ENCODE measurements at regions not wholly inside any gene's neighbourhood (a gene's known extent, or its start where the extent isn't known, plus 50 kb on each side); places are given as distances from the start of the nearest gene placed in this dataset.
A peak's percentile ranks its signal among the peaks of the same experiment; 100 is the strongest.
"Not testable (repeated sequence)": the region's sequence is repeated elsewhere in the genome, so short reads cannot be mapped to it uniquely, and the experiment has no call there.

- Histone ChIP-seq H3K4me3 (ENCODE audit: low read depth in 1 of 3, low read length in 3 of 3) (no peak overlapping the region), H3K9me3 (ENCODE audit: control insufficient read depth in 2 of 2, insufficient read depth in 1 of 2, low read depth in 1 of 2, low read length in 1 of 2) (no peaks in the 10 kb centered on the region), H3K27ac (ENCODE audit: low read depth in 1 of 3, low read length in 2 of 3) (no peak overlapping the region), H3K36me3 (ENCODE audit: control insufficient read depth in 3 of 3, insufficient read depth in 2 of 3, low read depth in 1 of 3, low read length in 3 of 3) (no peaks in the 10 kb centered on the region), H3K27me3 (ENCODE audit: control insufficient read depth in 3 of 3, insufficient read depth in 3 of 3, low read length in 3 of 3) (no peaks in the 10 kb centered on the region), H3K4me1 (ENCODE audit: control insufficient read depth in 3 of 3, insufficient read depth in 2 of 3, low read depth in 1 of 3, low read length in 2 of 3) (no peaks in the 10 kb centered on the region)
- DNase-seq = peak; percentile 2 to 48
- WGBS, 3 donors = 49 to 64% (median 61%) methylated on average over 5 of the region's 5 CpGs
- no peak for FAIRE-seq
Observed at GRCh38 chr17:71085238-71086033, 916.1 kb downstream of the KCNJ2 start.

- Histone ChIP-seq H3K4me1 (ENCODE audit: control insufficient read depth in 3 of 3, insufficient read depth in 2 of 3, low read depth in 1 of 3, low read length in 2 of 3) (no peaks in the 10 kb centered on the region), H3K9me3 (ENCODE audit: control insufficient read depth in 2 of 2, insufficient read depth in 1 of 2, low read depth in 1 of 2, low read length in 1 of 2) (no peaks in the 10 kb centered on the region), H3K36me3 (ENCODE audit: control insufficient read depth in 3 of 3, insufficient read depth in 2 of 3, low read depth in 1 of 3, low read length in 3 of 3) (no peaks in the 10 kb centered on the region), H3K27ac (ENCODE audit: low read depth in 1 of 3, low read length in 2 of 3) (no peak overlapping the region), H3K4me3 (ENCODE audit: low read depth in 1 of 3, low read length in 3 of 3) (no peak overlapping the region), H3K27me3 (ENCODE audit: control insufficient read depth in 3 of 3, insufficient read depth in 3 of 3, low read length in 3 of 3) (no peaks in the 10 kb centered on the region)
- no peak for DNase-seq
- WGBS, 3 donors = 27 to 60% (median 40%) methylated on average over 1 of the region's 1 CpG
- FAIRE-seq = no peak
Observed at GRCh38 chr17:71089431-71089830, 920.1 kb downstream of the KCNJ2 start.

GRCh38 chr17:71098071-71098470 is 928.7 kb downstream of the KCNJ2 start:
- H3K4me1 ChIP-seq (ENCODE audit: control insufficient read depth in 3 of 3, insufficient read depth in 2 of 3, low read depth in 1 of 3, low read length in 2 of 3) = no peaks in the 10 kb centered on the region
- no peak overlapping the region for H3K27ac ChIP-seq (ENCODE audit: low read depth in 1 of 3, low read length in 2 of 3)
- FAIRE-seq (no peak), DNase-seq (no peak)
- no peak overlapping the region for H3K4me3 ChIP-seq (ENCODE audit: low read depth in 1 of 3, low read length in 3 of 3)
- H3K36me3 ChIP-seq (ENCODE audit: control insufficient read depth in 3 of 3, insufficient read depth in 2 of 3, low read depth in 1 of 3, low read length in 3 of 3) = no peaks in the 10 kb centered on the region
- H3K27me3 ChIP-seq (ENCODE audit: control insufficient read depth in 3 of 3, insufficient read depth in 3 of 3, low read length in 3 of 3) = no peaks in the 10 kb centered on the region
- 9 to 47% (median 21%) methylated on average over 4 of the region's 4 CpGs for WGBS, 3 donors
- H3K9me3 ChIP-seq (ENCODE audit: control insufficient read depth in 2 of 2, insufficient read depth in 1 of 2, low read depth in 1 of 2, low read length in 1 of 2) = no peaks in the 10 kb centered on the region

- FAIRE-seq (no peak), DNase-seq (no peak)
- no peaks in the 10 kb centered on the region for H3K36me3 ChIP-seq (ENCODE audit: control insufficient read depth in 3 of 3, insufficient read depth in 2 of 3, low read depth in 1 of 3, low read length in 3 of 3)
- H3K27ac ChIP-seq (ENCODE audit: low read depth in 1 of 3, low read length in 2 of 3) = no peak overlapping the region
- H3K4me3 ChIP-seq (ENCODE audit: low read depth in 1 of 3, low read length in 3 of 3) = no peak overlapping the region
- 12 to 39% (median 28%) methylated on average over 5 of the region's 5 CpGs for WGBS, 3 donors
- no peaks in the 10 kb centered on the region for H3K9me3 ChIP-seq (ENCODE audit: control insufficient read depth in 2 of 2, insufficient read depth in 1 of 2, low read depth in 1 of 2, low read length in 1 of 2)
- H3K27me3 ChIP-seq (ENCODE audit: control insufficient read depth in 3 of 3, insufficient read depth in 3 of 3, low read length in 3 of 3) = no peaks in the 10 kb centered on the region
- no peaks in the 10 kb centered on the region for H3K4me1 ChIP-seq (ENCODE audit: control insufficient read depth in 3 of 3, insufficient read depth in 2 of 3, low read depth in 1 of 3, low read length in 2 of 3)
Observed at GRCh38 chr17:71099003-71099714, 929.8 kb downstream of the KCNJ2 start.

- FAIRE-seq = no peak
- no peak for DNase-seq
- no peak overlapping the region for H3K4me3 ChIP-seq (ENCODE audit: low read depth in 1 of 3, low read length in 3 of 3)
- no peaks in the 10 kb centered on the region for H3K4me1 ChIP-seq (ENCODE audit: control insufficient read depth in 3 of 3, insufficient read depth in 2 of 3, low read depth in 1 of 3, low read length in 2 of 3)
- H3K36me3 ChIP-seq (ENCODE audit: control insufficient read depth in 3 of 3, insufficient read depth in 2 of 3, low read depth in 1 of 3, low read length in 3 of 3) = no peaks in the 10 kb centered on the region
- no peak overlapping the region for H3K27ac ChIP-seq (ENCODE audit: low read depth in 1 of 3, low read length in 2 of 3)
- H3K9me3 ChIP-seq (ENCODE audit: control insufficient read depth in 2 of 2, insufficient read depth in 1 of 2, low read depth in 1 of 2, low read length in 1 of 2) = no peaks in the 10 kb centered on the region
- H3K27me3 ChIP-seq (ENCODE audit: control insufficient read depth in 3 of 3, insufficient read depth in 3 of 3, low read length in 3 of 3) = no peaks in the 10 kb centered on the region
Observed at GRCh38 chr17:71102777-71103176, 933.4 kb downstream of the KCNJ2 start.

- no peak overlapping the region for H3K27ac ChIP-seq (ENCODE audit: low read depth in 1 of 3, low read length in 2 of 3)
- H3K9me3 ChIP-seq (ENCODE audit: control insufficient read depth in 2 of 2, insufficient read depth in 1 of 2, low read depth in 1 of 2, low read length in 1 of 2) = no peaks in the 10 kb centered on the region
- H3K4me1 ChIP-seq (ENCODE audit: control insufficient read depth in 3 of 3, insufficient read depth in 2 of 3, low read depth in 1 of 3, low read length in 2 of 3) = no peaks in the 10 kb centered on the region
- H3K36me3 ChIP-seq (ENCODE audit: control insufficient read depth in 3 of 3, insufficient read depth in 2 of 3, low read depth in 1 of 3, low read length in 3 of 3) = no peaks in the 10 kb centered on the region
- H3K4me3 ChIP-seq (ENCODE audit: low read depth in 1 of 3, low read length in 3 of 3) = no peak overlapping the region
- DNase-seq = no peak
- no peaks in the 10 kb centered on the region for H3K27me3 ChIP-seq (ENCODE audit: control insufficient read depth in 3 of 3, insufficient read depth in 3 of 3, low read length in 3 of 3)
- FAIRE-seq = no peak
Observed at GRCh38 chr17:71104225-71104624, 934.9 kb downstream of the KCNJ2 start.

- not testable (repeated sequence) for FAIRE-seq; H3K27ac ChIP-seq (ENCODE audit: low read depth in 1 of 3, low read length in 2 of 3)
Observed at GRCh38 chr17:71106056-71106455, 936.7 kb downstream of the KCNJ2 start.

GRCh38 chr17:71107136-71107535 is 937.8 kb downstream of the KCNJ2 start:
- DNase-seq (no peak), FAIRE-seq (no peak)
- no peaks in the 10 kb centered on the region for H3K36me3 ChIP-seq (ENCODE audit: control insufficient read depth in 3 of 3, insufficient read depth in 2 of 3, low read depth in 1 of 3, low read length in 3 of 3)
- no peak overlapping the region for H3K27ac ChIP-seq (ENCODE audit: low read depth in 1 of 3, low read length in 2 of 3)
- H3K4me1 ChIP-seq (ENCODE audit: control insufficient read depth in 3 of 3, insufficient read depth in 2 of 3, low read depth in 1 of 3, low read length in 2 of 3) = no peaks in the 10 kb centered on the region
- H3K4me3 ChIP-seq (ENCODE audit: low read depth in 1 of 3, low read length in 3 of 3) = no peak overlapping the region
- no peaks in the 10 kb centered on the region for H3K9me3 ChIP-seq (ENCODE audit: control insufficient read depth in 2 of 2, insufficient read depth in 1 of 2, low read depth in 1 of 2, low read length in 1 of 2)
- no peaks in the 10 kb centered on the region for H3K27me3 ChIP-seq (ENCODE audit: control insufficient read depth in 3 of 3, insufficient read depth in 3 of 3, low read length in 3 of 3)
- 63 to 83% (median 79%) methylated on average over 1 of the region's 1 CpG for WGBS, 3 donors

More at GRCh38 chr17:71106056-71106455, 936.7 kb downstream of the KCNJ2 start:
- not testable (repeated sequence) for H3K27me3 ChIP-seq (ENCODE audit: control insufficient read depth in 3 of 3, insufficient read depth in 3 of 3, low read length in 3 of 3); H3K9me3 ChIP-seq (ENCODE audit: control insufficient read depth in 2 of 2, insufficient read depth in 1 of 2, low read depth in 1 of 2, low read length in 1 of 2); H3K4me1 ChIP-seq (ENCODE audit: control insufficient read depth in 3 of 3, insufficient read depth in 2 of 3, low read depth in 1 of 3, low read length in 2 of 3); H3K36me3 ChIP-seq (ENCODE audit: control insufficient read depth in 3 of 3, insufficient read depth in 2 of 3, low read depth in 1 of 3, low read length in 3 of 3); H3K4me3 ChIP-seq (ENCODE audit: low read depth in 1 of 3, low read length in 3 of 3); DNase-seq
